Stimulated activated effector memory CD8-positive, alpha-beta T cell treated with anti-CD3 and anti-CD28 coated beads, Interleukin-12 subunit alpha, Interleukin-12 subunit beta, amount 100 ng/mL, for 72 hours (primary cell): ENCODE measurements at regions not wholly inside any gene's neighbourhood (a gene's known extent, or its start where the extent isn't known, plus 50 kb on each side); places are given as distances from the start of the nearest gene placed in this dataset.

ENCODE experiments used
- ATAC-seq: fragments of 150-1000 bp; cut with Tn5 transposase; 2 replicates; pipeline ENCODE4 v1.10.0; 2021
- DNase-seq, 2 donors: peaks; one replicate each; pipeline ENCODE4 v3.0.0; 2021 to 2022; ENCODE audit warnings: low spot score in 2 of 2
- H3K27ac Mint-ChIP-seq: one replicate; pipeline ENCODE4 v1.8.0; 2022; ENCODE audit warnings: mild to moderate bottlenecking, mixed read lengths
- H3K36me3 Mint-ChIP-seq: one replicate; pipeline ENCODE4 v1.8.0; 2022; ENCODE audit warnings: mild to moderate bottlenecking, mixed read lengths
- H3K4me1 Mint-ChIP-seq: one replicate; pipeline ENCODE4 v1.8.0; 2022; ENCODE audit warnings: mixed read lengths
- H3K4me3 Mint-ChIP-seq: one replicate; pipeline ENCODE4 v1.8.0; 2022; ENCODE audit warnings: mild to moderate bottlenecking, mixed read lengths
- H3K9me3 Mint-ChIP-seq: one replicate; pipeline ENCODE4 v1.8.0; 2022; ENCODE audit warnings: mixed read lengths

- DNase-seq = no peak
- Mint-ChIP-seq H3K4me3 (no peak overlapping the region), H3K36me3 (no peaks in the 10 kb centered on the region)
Observed at GRCh38 chr9:134235366-134235765, 71.0 kb upstream of the RNU6ATAC start.

GRCh38 chr9:134236001-134236421 lies 71.6 kb upstream of the RNU6ATAC start:
- Mint-ChIP-seq H3K4me3 (no peak overlapping the region), H3K4me1 (no peaks in the 10 kb centered on the region), H3K27ac (no peak overlapping the region), H3K36me3 (no peaks in the 10 kb centered on the region), H3K9me3 (no peaks in the 10 kb centered on the region)
- DNase-seq = no peak
- no peak for ATAC-seq

More at GRCh38 chr9:134235366-134235765, 71.0 kb upstream of the RNU6ATAC start:
- Mint-ChIP-seq H3K27ac (no peak overlapping the region), H3K9me3 (no peaks in the 10 kb centered on the region), H3K4me1 (no peaks in the 10 kb centered on the region)
- no peak for ATAC-seq

- no peak overlapping the region for H3K4me3 Mint-ChIP-seq
- H3K27ac Mint-ChIP-seq = no peak overlapping the region
Observed at GRCh38 chr9:134236935-134237629, 72.7 kb upstream of the RNU6ATAC start.

GRCh38 chr9:134237630-134238265 lies 73.4 kb upstream of the RNU6ATAC start:
- Mint-ChIP-seq H3K36me3 (no peaks in the 10 kb centered on the region), H3K4me3 (no peak overlapping the region), H3K27ac (no peak overlapping the region), H3K4me1 (peaks cover 4% of the 10 kb centered on the region), H3K9me3 (no peaks in the 10 kb centered on the region)
- DNase-seq (no peak), ATAC-seq (no peak)

More at GRCh38 chr9:134236935-134237629, 72.7 kb upstream of the RNU6ATAC start:
- Mint-ChIP-seq H3K36me3 (no peaks in the 10 kb centered on the region), H3K4me1 (no peaks in the 10 kb centered on the region), H3K9me3 (no peaks in the 10 kb centered on the region)
- no peak for DNase-seq
- no peak for ATAC-seq

- H3K36me3 Mint-ChIP-seq = no peaks in the 10 kb centered on the region
- peak overlapping the region; percentile 12 for H3K27ac Mint-ChIP-seq
- H3K9me3 Mint-ChIP-seq = no peaks in the 10 kb centered on the region
- peaks cover 12% of the 10 kb centered on the region for H3K4me1 Mint-ChIP-seq
- no peak for ATAC-seq
- H3K4me3 Mint-ChIP-seq = no peak overlapping the region
- no peak for DNase-seq
Observed at GRCh38 chr9:134239130-134239903, 75.0 kb upstream of the RNU6ATAC start.

- peak overlapping the region; percentile 12 for H3K27ac Mint-ChIP-seq
- H3K4me3 Mint-ChIP-seq = no peak overlapping the region
- H3K9me3 Mint-ChIP-seq = no peaks in the 10 kb centered on the region
- no peaks in the 10 kb centered on the region for H3K36me3 Mint-ChIP-seq
- H3K4me1 Mint-ChIP-seq = peaks cover 12% of the 10 kb centered on the region
- ATAC-seq (no peak), DNase-seq (no peak)
Observed at GRCh38 chr9:134239939-134240338, 75.6 kb upstream of the RNU6ATAC start.

GRCh38 chr9:134240361-134240760 lies 76.0 kb upstream of the RNU6ATAC start:
- no peaks in the 10 kb centered on the region for H3K36me3 Mint-ChIP-seq
- no peaks in the 10 kb centered on the region for H3K9me3 Mint-ChIP-seq
- peaks cover 12% of the 10 kb centered on the region for H3K4me1 Mint-ChIP-seq
- DNase-seq (no peak), ATAC-seq (no peak)
- H3K4me3 Mint-ChIP-seq = no peak overlapping the region
- H3K27ac Mint-ChIP-seq = peak overlapping the region; percentile 12

GRCh38 chr9:134242706-134243105 lies 78.3 kb upstream of the RNU6ATAC start:
- peaks cover 3% of the 10 kb centered on the region for H3K9me3 Mint-ChIP-seq
- no peaks in the 10 kb centered on the region for H3K36me3 Mint-ChIP-seq
- H3K4me1 Mint-ChIP-seq = peaks cover 12% of the 10 kb centered on the region
- no peak overlapping the region for H3K27ac Mint-ChIP-seq
- ATAC-seq = no peak
- no peak for DNase-seq
- no peak overlapping the region for H3K4me3 Mint-ChIP-seq

GRCh38 chr9:134243778-134244467 lies 79.6 kb upstream of the RNU6ATAC start:
- no peaks in the 10 kb centered on the region for H3K36me3 Mint-ChIP-seq
- ATAC-seq (peak; percentile 86), DNase-seq (no peak)
- H3K4me3 Mint-ChIP-seq = peak overlapping the region; percentile 11
- peaks cover 12% of the 10 kb centered on the region for H3K4me1 Mint-ChIP-seq
- no peak overlapping the region for H3K27ac Mint-ChIP-seq
- peaks cover 6% of the 10 kb centered on the region for H3K9me3 Mint-ChIP-seq

GRCh38 chr9:134245179-134245578 lies 80.8 kb upstream of the RNU6ATAC start:
- peaks cover 12% of the 10 kb centered on the region for H3K4me1 Mint-ChIP-seq
- H3K9me3 Mint-ChIP-seq = peaks cover 6% of the 10 kb centered on the region
- DNase-seq (no peak), ATAC-seq (no peak)
- H3K36me3 Mint-ChIP-seq = no peaks in the 10 kb centered on the region
- H3K4me3 Mint-ChIP-seq = no peak overlapping the region
- H3K27ac Mint-ChIP-seq = no peak overlapping the region

- DNase-seq (no peak), ATAC-seq (no peak)
- H3K9me3 Mint-ChIP-seq = peaks cover 6% of the 10 kb centered on the region
- no peak overlapping the region for H3K4me3 Mint-ChIP-seq
- H3K4me1 Mint-ChIP-seq = peaks cover 6% of the 10 kb centered on the region
- H3K36me3 Mint-ChIP-seq = no peaks in the 10 kb centered on the region
- H3K27ac Mint-ChIP-seq = no peak overlapping the region
Observed at GRCh38 chr9:134247918-134248631, 78.2 kb upstream of the RXRA start.

- DNase-seq (no peak), ATAC-seq (no peak)
- H3K4me1 Mint-ChIP-seq = peaks cover 9% of the 10 kb centered on the region
- H3K27ac Mint-ChIP-seq = no peak overlapping the region
- no peak overlapping the region for H3K4me3 Mint-ChIP-seq
- peaks cover 6% of the 10 kb centered on the region for H3K9me3 Mint-ChIP-seq
- H3K36me3 Mint-ChIP-seq = no peaks in the 10 kb centered on the region
Observed at GRCh38 chr9:134251296-134252069, 74.8 kb upstream of the RXRA start.

GRCh38 chr9:134252084-134252830 lies 74.0 kb upstream of the RXRA start:
- Mint-ChIP-seq H3K4me1 (peaks cover 9% of the 10 kb centered on the region), H3K9me3 (peaks cover 6% of the 10 kb centered on the region), H3K27ac (no peak overlapping the region), H3K4me3 (no peak overlapping the region), H3K36me3 (no peaks in the 10 kb centered on the region)
- no peak for DNase-seq
- no peak for ATAC-seq
